Neuronal stem cell (in vitro differentiated cells): ENCODE measurements at regions not wholly inside any gene's neighbourhood (a gene's known extent, or its start where the extent isn't known, plus 50 kb on each side); places are given as distances from the start of the nearest gene placed in this dataset.

Experiments used
- DNase-seq: peaks from one replicate; pipeline ENCODE4 v3.0.0-alpha.2; 2013; ENCODE audit warnings: low spot score
- H2AFZ ChIP-seq: one replicate; pipeline ENCODE4 v1.6.1; 2013; ENCODE audit warnings: mild to moderate bottlenecking, low read length, inconsistent platforms
- H2AK5ac ChIP-seq: 2 replicates; pipeline ENCODE4 v1.6.1; 2013; ENCODE audit warnings: low read depth, mild to moderate bottlenecking, inconsistent platforms, low read length, moderate library complexity, mixed read lengths
- H2BK120ac ChIP-seq: 2 replicates; pipeline ENCODE4 v1.6.1; 2013; ENCODE audit warnings: low read depth, mild to moderate bottlenecking, inconsistent platforms, low read length, moderate library complexity, mixed read lengths
- H2BK12ac ChIP-seq: one replicate; pipeline ENCODE4 v1.6.1; 2013; ENCODE audit warnings: low read length, inconsistent platforms
- H2BK15ac ChIP-seq: 2 replicates; pipeline ENCODE4 v1.6.1; 2013; ENCODE audit warnings: mild to moderate bottlenecking, low read length, inconsistent platforms, mixed read lengths
- H2BK5ac ChIP-seq: one replicate; pipeline ENCODE4 v1.6.1; 2013; ENCODE audit warnings: inconsistent platforms, mild to moderate bottlenecking, low read length, moderate library complexity
- H3K14ac ChIP-seq: one replicate; pipeline ENCODE4 v1.6.1; 2013; ENCODE audit warnings: low read length, inconsistent platforms
- H3K18ac ChIP-seq: 2 replicates; pipeline ENCODE4 v1.6.1; 2013; ENCODE audit warnings: low read length, inconsistent platforms
- H3K23ac ChIP-seq: 2 replicates; pipeline ENCODE4 v1.6.1; 2013; ENCODE audit warnings: low read depth, mild to moderate bottlenecking, mixed read lengths, low read length, inconsistent platforms; ENCODE audit not compliant: poor library complexity
- H3K27ac ChIP-seq: replicated peaks from 3 replicates; pipeline ENCODE4 v1.5.1; 2013; ENCODE audit warnings: low read length, inconsistent platforms
- H3K27me3 ChIP-seq, 3 experiments: 2 replicates each; pipeline ENCODE4 v1.6.1; 2013; ENCODE audit warnings: low read length in 3 of 3, mild to moderate bottlenecking in 2 of 3, inconsistent platforms in 1 of 3, low read depth in 1 of 3, mixed read lengths in 1 of 3, moderate library complexity in 1 of 3; ENCODE audit not compliant: control insufficient read depth in 3 of 3, insufficient read depth in 3 of 3
- H3K36me3 ChIP-seq, 2 donors: replicated peaks in 1 of 2; 2 replicates each; pipeline ENCODE4 v1.6.1; 2013; ENCODE audit warnings: low read length in 2 of 2; ENCODE audit not compliant: control insufficient read depth in 2 of 2, insufficient read depth in 2 of 2
- H3K4ac ChIP-seq: 2 replicates; pipeline ENCODE4 v1.6.1; 2013; ENCODE audit warnings: inconsistent platforms, mild to moderate bottlenecking, low read length, moderate library complexity
- H3K4me1 ChIP-seq, 2 donors: 1 replicate in 1 of 2; 2 replicates in 1 of 2; pipeline ENCODE4 v1.6.1; 2013; ENCODE audit warnings: low read length in 2 of 2, low read depth in 1 of 2; ENCODE audit not compliant: control insufficient read depth in 2 of 2, insufficient read depth in 1 of 2
- H3K4me2 ChIP-seq: one replicate; pipeline ENCODE4 v1.6.1; 2013; ENCODE audit warnings: mild to moderate bottlenecking, low read length, inconsistent platforms; ENCODE audit not compliant: insufficient read depth, poor library complexity, severe bottlenecking
- H3K4me3 ChIP-seq, 2 donors: 2 replicates each; pipeline ENCODE4 v1.5.1; 2013; ENCODE audit warnings: low read length in 2 of 2, mild to moderate bottlenecking in 2 of 2, inconsistent platforms in 1 of 2, moderate library complexity in 1 of 2
- H3K79me1 ChIP-seq: one replicate; pipeline ENCODE4 v1.6.1; 2013; ENCODE audit warnings: low read depth, mild to moderate bottlenecking, inconsistent platforms, low read length, moderate library complexity
- H3K9ac ChIP-seq: one replicate; pipeline ENCODE4 v1.6.1; 2013; ENCODE audit warnings: mild to moderate bottlenecking, low read depth, low read length, inconsistent platforms; ENCODE audit not compliant: poor library complexity
- H3K9me3 ChIP-seq, 2 donors: replicated peaks in 1 of 2; 2 replicates each; pipeline versions ENCODE3 to v1.6.1; 2013; ENCODE audit warnings: low read length in 2 of 2, mild to moderate bottlenecking in 2 of 2, inconsistent platforms in 1 of 2, low read depth in 1 of 2, mixed read lengths in 1 of 2, moderate library complexity in 1 of 2; ENCODE audit not compliant: control insufficient read depth in 2 of 2, insufficient read depth in 1 of 2
- H4K8ac ChIP-seq: one replicate; pipeline ENCODE4 v1.6.1; 2013; ENCODE audit warnings: low read depth, mild to moderate bottlenecking, inconsistent platforms, low read length, moderate library complexity
- H4K91ac ChIP-seq: one replicate; pipeline ENCODE4 v1.6.1; 2013; ENCODE audit warnings: low read length, low read depth, mild to moderate bottlenecking, inconsistent platforms; ENCODE audit not compliant: poor library complexity
- WGBS, 2 donors: extraction: QIAGEN DNeasy Blood & Tissue Kit; methylation state at CpG; one replicate each; pipeline ENCODE4 v1.1.7; 2013; ENCODE audit warnings: missing lambda C conversion rate in 2 of 2, mixed read lengths in 1 of 2; ENCODE audit not compliant: insufficient read length in 2 of 2, insufficient replicate concordance in 1 of 2; ENCODE audit errors: extremely low coverage in 2 of 2; 5-methylcytosine and 5-hydroxymethylcytosine counted together

DNA sequence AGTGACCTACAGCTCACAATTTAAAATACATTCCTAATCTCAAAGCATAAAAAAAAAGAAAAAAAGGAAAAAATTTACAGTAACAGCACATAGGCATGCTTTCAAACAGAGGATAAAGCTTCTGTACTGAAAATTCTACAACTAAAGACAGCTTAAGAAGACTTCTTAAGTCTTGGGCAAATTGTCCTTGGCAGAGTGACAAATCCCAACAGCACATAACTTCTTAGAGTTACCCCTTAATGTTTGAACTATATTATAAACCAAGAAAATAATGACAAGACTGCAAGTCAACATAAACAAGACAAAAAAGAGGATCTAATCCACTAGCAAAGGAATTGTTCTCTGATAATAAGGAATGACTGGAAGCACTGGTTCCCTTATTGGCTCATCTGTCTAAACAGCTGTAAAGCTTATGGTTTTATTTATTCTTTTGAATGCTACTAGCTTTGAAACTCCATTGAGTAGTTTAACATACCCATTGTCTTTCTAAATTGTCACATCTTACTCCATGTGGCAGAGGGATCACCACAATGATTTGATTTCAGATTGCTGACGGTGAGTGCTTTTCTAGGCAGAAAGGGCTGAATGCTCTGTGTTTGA lies 1576.8 kb upstream of the GOT2 start:
- Histone ChIP-seq H3K18ac (no peak overlapping the region), H3K36me3 (no peaks in the 10 kb centered on the region), H3K27me3 (no peaks in the 10 kb centered on the region), H3K9ac (no peak overlapping the region), H3K4me2 (no peak overlapping the region), H2BK5ac (no peak overlapping the region), H2BK15ac (no peak overlapping the region), H3K23ac (no peak overlapping the region), H3K4me1 (peaks cover 0 to 3% of the 10 kb centered on the region in 2 donors), H4K8ac (no peak overlapping the region), H3K14ac (no peak overlapping the region), H2BK12ac (no peak overlapping the region), H2BK120ac (no peak overlapping the region), H3K79me1 (no peaks in the 10 kb centered on the region), H3K27ac (no peak overlapping the region), H2AFZ (no peak overlapping the region), H3K4me3 (no peak overlapping the region), H4K91ac (no peak overlapping the region), H2AK5ac (no peak overlapping the region), H3K4ac (no peak overlapping the region), H3K9me3 (no peaks in the 10 kb centered on the region)
- WGBS, 2 donors, result no CpG with 5 or more reads among the region's 1 CpG
- no peak for DNase-seq

DNA sequence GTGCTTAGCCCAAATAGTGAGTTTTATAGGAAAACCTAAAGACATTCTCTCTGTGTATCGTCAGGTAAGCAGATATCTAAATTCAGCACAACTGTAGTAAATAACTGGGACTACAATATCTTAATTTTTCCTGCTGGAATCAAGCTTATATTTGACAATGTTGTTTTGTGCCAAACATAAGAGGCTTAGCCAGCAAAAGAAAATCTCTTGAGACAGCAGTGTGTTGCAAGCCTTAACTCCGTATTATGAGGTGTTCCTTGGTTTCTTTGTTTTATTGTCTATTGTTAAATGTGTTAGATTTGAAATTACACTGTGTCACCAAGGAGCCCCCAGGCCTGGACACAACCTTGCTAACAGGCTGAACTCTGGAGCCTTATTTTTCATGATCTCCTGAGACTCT lies 1570.6 kb upstream of the GOT2 start:
- no peak overlapping the region for H3K23ac ChIP-seq

DNA sequence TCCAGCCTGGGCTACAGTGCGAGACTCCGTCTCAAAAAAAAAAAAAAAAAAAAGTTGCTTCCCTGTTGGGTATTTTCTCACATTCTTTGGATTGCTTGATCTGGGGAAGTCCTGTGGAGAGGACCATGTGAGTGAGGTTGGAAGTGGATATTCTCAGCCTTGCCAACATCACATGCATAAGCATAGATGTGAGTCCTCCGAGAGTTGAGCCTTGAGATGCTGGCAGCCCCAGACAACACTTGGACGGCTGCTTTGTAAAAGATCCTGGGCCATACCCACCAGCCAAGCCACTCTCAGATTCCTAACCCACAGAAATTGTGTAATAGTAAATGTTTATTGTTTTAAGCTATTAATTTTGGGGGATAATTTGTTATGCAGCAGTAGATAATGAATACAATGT lies 1570.0 kb upstream of the GOT2 start:
- no peak overlapping the region for H4K91ac ChIP-seq
- no peaks in the 10 kb centered on the region for H3K27me3 ChIP-seq

More for the DNA sequence above, 1570.6 kb upstream of the GOT2 start:
- H3K4me3 ChIP-seq, result no peak overlapping the region
- H4K8ac ChIP-seq, result no peak overlapping the region
- H2BK15ac ChIP-seq, result no peak overlapping the region
- no peak overlapping the region for H2BK5ac ChIP-seq
- H3K4me1 ChIP-seq, result no peaks in the 10 kb centered on the region
- no peak overlapping the region for H3K4me2 ChIP-seq
- H3K9ac ChIP-seq, result no peak overlapping the region
- no peak overlapping the region for H3K4ac ChIP-seq
- H4K91ac ChIP-seq, result no peak overlapping the region
- no peaks in the 10 kb centered on the region for H3K9me3 ChIP-seq
- no peak overlapping the region for H3K14ac ChIP-seq
- H3K27ac ChIP-seq, result no peak overlapping the region
- DNase-seq, result no peak
- no peaks in the 10 kb centered on the region for H3K27me3 ChIP-seq
- H3K18ac ChIP-seq, result no peak overlapping the region
- no peak overlapping the region for H2AK5ac ChIP-seq
- no peaks in the 10 kb centered on the region for H3K36me3 ChIP-seq
- no peak overlapping the region for H2BK12ac ChIP-seq
- no peak overlapping the region for H2BK120ac ChIP-seq
- no CpG with 5 or more reads among the region's 2 CpGs for WGBS, 2 donors
- H2AFZ ChIP-seq, result no peak overlapping the region
- H3K79me1 ChIP-seq, result no peaks in the 10 kb centered on the region

GRCh38 chr16:60302676-60303075 lies 1568.6 kb upstream of the GOT2 start:
- no peak overlapping the region for H3K14ac ChIP-seq
- H2BK15ac ChIP-seq, result no peak overlapping the region
- H4K8ac ChIP-seq, result no peak overlapping the region
- no peak overlapping the region for H2BK5ac ChIP-seq
- H2BK120ac ChIP-seq, result no peak overlapping the region
- no peak overlapping the region for H4K91ac ChIP-seq
- no peak overlapping the region for H3K9ac ChIP-seq
- H3K79me1 ChIP-seq, result no peaks in the 10 kb centered on the region
- no peak overlapping the region for H3K4ac ChIP-seq
- no peak overlapping the region for H3K4me3 ChIP-seq
- no CpG with 5 or more reads among the region's 2 CpGs for WGBS, 2 donors
- DNase-seq, result no peak
- H3K27ac ChIP-seq, result no peak overlapping the region
- no peaks in the 10 kb centered on the region for H3K36me3 ChIP-seq
- H3K4me1 ChIP-seq, result no peaks in the 10 kb centered on the region
- no peak overlapping the region for H3K23ac ChIP-seq
- H3K27me3 ChIP-seq, result no peaks in the 10 kb centered on the region
- H2BK12ac ChIP-seq, result no peak overlapping the region
- no peak overlapping the region for H2AK5ac ChIP-seq
- no peak overlapping the region for H3K4me2 ChIP-seq
- H3K9me3 ChIP-seq, result no peaks in the 10 kb centered on the region
- no peak overlapping the region for H3K18ac ChIP-seq
- no peak overlapping the region for H2AFZ ChIP-seq

More for the DNA sequence above, 1570.0 kb upstream of the GOT2 start:
- Histone ChIP-seq H3K9me3 (no peaks in the 10 kb centered on the region), H2BK12ac (no peak overlapping the region), H3K4me2 (no peak overlapping the region), H3K9ac (no peak overlapping the region), H3K36me3 (no peaks in the 10 kb centered on the region), H3K14ac (no peak overlapping the region), H3K23ac (no peak overlapping the region), H2AFZ (no peak overlapping the region), H3K4me1 (no peaks in the 10 kb centered on the region), H3K4ac (no peak overlapping the region), H4K8ac (no peak overlapping the region), H3K27ac (no peak overlapping the region), H2BK120ac (no peak overlapping the region), H2BK15ac (no peak overlapping the region), H2BK5ac (no peak overlapping the region), H3K4me3 (no peak overlapping the region), H2AK5ac (no peak overlapping the region), H3K18ac (no peak overlapping the region), H3K79me1 (no peaks in the 10 kb centered on the region)
- no peak for DNase-seq
- no CpG with 5 or more reads among the region's 4 CpGs for WGBS, 2 donors
